ENCODE measurements at regions not wholly inside any gene's neighbourhood (a gene's known extent, or its start where the extent isn't known, plus 50 kb on each side); places are given as distances from the start of the nearest gene placed in this dataset.

DNA sequence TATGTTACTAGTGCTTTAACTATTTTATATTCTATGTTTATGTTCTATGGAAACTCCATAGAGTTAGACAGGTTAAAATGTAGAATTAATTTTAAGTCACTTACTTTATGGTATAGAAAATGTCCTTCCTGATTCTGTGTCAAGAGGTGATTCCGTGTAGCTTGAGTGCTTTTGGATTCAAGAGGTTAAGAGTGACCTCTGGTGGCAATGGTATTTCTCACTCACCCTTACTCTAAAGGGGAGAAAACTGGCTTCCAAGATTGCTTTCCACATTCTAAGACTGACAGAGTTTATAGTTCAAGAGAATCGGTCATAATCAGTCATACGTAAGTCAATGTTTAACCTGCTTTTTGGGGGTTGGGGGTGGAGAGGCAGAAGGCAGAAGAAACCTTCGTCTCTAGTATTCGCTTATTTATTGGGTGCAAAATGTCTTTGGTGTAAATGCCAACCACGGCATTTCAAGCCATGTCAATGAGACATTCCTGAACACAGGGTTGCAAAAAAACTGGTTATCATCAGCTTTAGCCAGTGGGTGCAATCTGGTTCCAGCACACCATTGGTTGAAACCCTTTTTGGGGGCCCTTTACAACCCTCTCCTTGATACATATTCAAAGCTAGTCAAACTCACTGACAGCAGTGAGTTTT lies 92.0 kb upstream of the VGLL3 start:
- Histone ChIP-seq H3K9me3 (replicated peaks in 1 of 2; ENCODE audit: control insufficient read depth in 1 of 2, insufficient read depth in 1 of 2, low read length in 2 of 2) (no peaks in the 10 kb centered on the region), H3K4me3 (replicated peaks in 1 of 3; ENCODE audit: low read depth in 2 of 3, low read length in 3 of 3) (no peak overlapping the region), H3K4me1 (ENCODE audit: control insufficient read depth in 1 of 2, insufficient read depth in 2 of 2, low read length in 2 of 2) (no peaks in the 10 kb centered on the region), H3K36me3 (replicated peaks in 1 of 2; ENCODE audit: control insufficient read depth in 1 of 2, insufficient read depth in 2 of 2, low read length in 2 of 2) (no peaks in the 10 kb centered on the region), H3K79me2 (ENCODE audit: insufficient read depth, low read length) (no peaks in the 10 kb centered on the region), H3K4me2 (replicated peaks; ENCODE audit: extremely low read depth, low read length, poor library complexity, severe bottlenecking) (no peak overlapping the region), H2AFZ (ENCODE audit: insufficient read depth, low read depth, low read length, poor library complexity, severe bottlenecking) (no peak overlapping the region), H3K9ac (ENCODE audit: insufficient read depth, low read length, poor library complexity, severe bottlenecking) (no peak overlapping the region), H3K27ac (ENCODE audit: low read depth in 1 of 2, low read length in 2 of 2) (no peak overlapping the region), H4K20me1 (ENCODE audit: insufficient read depth, low read length) (no peaks in the 10 kb centered on the region), H3K27me3 (ENCODE audit: control insufficient read depth in 2 of 2, insufficient read depth in 2 of 2, low read length in 2 of 2) (no peaks in the 10 kb centered on the region)
- H3K27ac Mint-ChIP-seq, result no peak overlapping the region
- no peaks in the 10 kb centered on the region for H3K36me3 Mint-ChIP-seq
- no peak overlapping the region for H3K4me3 Mint-ChIP-seq
- DNase-seq, result peak in 2 of 3 donors; percentile 6 to 8
- no peaks in the 10 kb centered on the region for H3K4me1 Mint-ChIP-seq
- intact Hi-C loops (cut with micrococcal nuclease), result no loop called here
- 93% methylated on average over 2 of the region's 6 CpGs for WGBS (ENCODE audit: insufficient coverage)
- H3K9me3 Mint-ChIP-seq, result no peaks in the 10 kb centered on the region
- TF ChIP-seq, protein P1, sequence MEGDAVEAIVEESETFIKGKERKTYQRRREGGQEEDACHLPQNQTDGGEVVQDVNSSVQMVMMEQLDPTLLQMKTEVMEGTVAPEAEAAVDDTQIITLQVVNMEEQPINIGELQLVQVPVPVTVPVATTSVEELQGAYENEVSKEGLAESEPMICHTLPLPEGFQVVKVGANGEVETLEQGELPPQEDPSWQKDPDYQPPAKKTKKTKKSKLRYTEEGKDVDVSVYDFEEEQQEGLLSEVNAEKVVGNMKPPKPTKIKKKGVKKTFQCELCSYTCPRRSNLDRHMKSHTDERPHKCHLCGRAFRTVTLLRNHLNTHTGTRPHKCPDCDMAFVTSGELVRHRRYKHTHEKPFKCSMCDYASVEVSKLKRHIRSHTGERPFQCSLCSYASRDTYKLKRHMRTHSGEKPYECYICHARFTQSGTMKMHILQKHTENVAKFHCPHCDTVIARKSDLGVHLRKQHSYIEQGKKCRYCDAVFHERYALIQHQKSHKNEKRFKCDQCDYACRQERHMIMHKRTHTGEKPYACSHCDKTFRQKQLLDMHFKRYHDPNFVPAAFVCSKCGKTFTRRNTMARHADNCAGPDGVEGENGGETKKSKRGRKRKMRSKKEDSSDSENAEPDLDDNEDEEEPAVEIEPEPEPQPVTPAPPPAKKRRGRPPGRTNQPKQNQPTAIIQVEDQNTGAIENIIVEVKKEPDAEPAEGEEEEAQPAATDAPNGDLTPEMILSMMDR (IDR thresholded peaks at IDR 0.05), result peak; percentile 51
- peaks cover 0 to 3% (median 3%) of the 10 kb centered on the region in 3 donors for H3K27me3 Mint-ChIP-seq (ENCODE audit: low read depth in 3 of 3)

DNA sequence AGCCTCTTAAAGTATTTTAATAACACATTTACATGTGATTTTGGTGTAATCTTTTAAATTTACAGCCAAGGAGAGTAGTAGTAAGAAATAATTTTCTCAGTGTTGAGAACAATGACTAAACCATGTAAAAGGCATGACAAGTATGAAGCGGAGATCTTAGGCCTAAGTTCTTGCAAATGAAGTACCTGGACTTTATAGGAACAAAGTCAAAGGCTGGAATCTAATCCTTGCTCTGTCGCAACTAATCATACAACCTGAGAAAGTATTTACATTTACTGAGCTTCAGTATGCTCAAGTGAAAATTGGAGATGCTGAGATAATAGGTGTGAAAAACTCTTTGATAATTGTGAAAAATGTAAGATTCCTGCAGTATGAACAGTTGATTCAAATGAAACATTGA lies 86.4 kb upstream of the VGLL3 start:
- H3K4me3 Mint-ChIP-seq, result no peak overlapping the region
- H3K4me1 Mint-ChIP-seq, result no peaks in the 10 kb centered on the region
- Histone ChIP-seq H3K9ac (ENCODE audit: insufficient read depth, low read length, poor library complexity, severe bottlenecking) (no peak overlapping the region), H3K4me2 (replicated peaks; ENCODE audit: extremely low read depth, low read length, poor library complexity, severe bottlenecking) (no peak overlapping the region), H3K4me3 (replicated peaks in 1 of 3; ENCODE audit: low read depth in 2 of 3, low read length in 3 of 3) (no peak overlapping the region), H3K79me2 (ENCODE audit: insufficient read depth, low read length) (no peaks in the 10 kb centered on the region), H3K36me3 (replicated peaks in 1 of 2; ENCODE audit: control insufficient read depth in 1 of 2, insufficient read depth in 2 of 2, low read length in 2 of 2) (no peaks in the 10 kb centered on the region), H4K20me1 (ENCODE audit: insufficient read depth, low read length) (no peaks in the 10 kb centered on the region), H3K9me3 (replicated peaks in 1 of 2; ENCODE audit: control insufficient read depth in 1 of 2, insufficient read depth in 1 of 2, low read length in 2 of 2) (no peaks in the 10 kb centered on the region), H3K4me1 (ENCODE audit: control insufficient read depth in 1 of 2, insufficient read depth in 2 of 2, low read length in 2 of 2) (no peaks in the 10 kb centered on the region), H3K27me3 (ENCODE audit: control insufficient read depth in 2 of 2, insufficient read depth in 2 of 2, low read length in 2 of 2) (no peaks in the 10 kb centered on the region), H2AFZ (ENCODE audit: insufficient read depth, low read depth, low read length, poor library complexity, severe bottlenecking) (no peak overlapping the region), H3K27ac (ENCODE audit: low read depth in 1 of 2, low read length in 2 of 2) (no peak overlapping the region)
- no peaks in the 10 kb centered on the region for H3K9me3 Mint-ChIP-seq
- TF ChIP-seq, protein P1 (IDR thresholded peaks at IDR 0.05), result no peak
- intact Hi-C loops (cut with micrococcal nuclease), result no loop called here
- H3K27ac Mint-ChIP-seq, result no peak overlapping the region
- 100% methylated on average over 1 of the region's 2 CpGs for WGBS (ENCODE audit: insufficient coverage)
- H3K36me3 Mint-ChIP-seq, result no peaks in the 10 kb centered on the region
- peaks cover 2 to 3% (median 2%) of the 10 kb centered on the region in 3 donors for H3K27me3 Mint-ChIP-seq (ENCODE audit: low read depth in 3 of 3)
- DNase-seq, result no peak

Measured in CD14-positive monocyte (primary cell).